Vagina (tissue), 2 donors: ENCODE measurements at regions not wholly inside any gene's neighbourhood (a gene's known extent, or its start where the extent isn't known, plus 50 kb on each side); places are given as distances from the start of the nearest gene placed in this dataset.

Experiments used
- DNase-seq, 2 donors: peaks; one replicate each; pipeline ENCODE4 v3.0.0-alpha.2; 2017; ENCODE audit errors: extremely low spot score in 2 of 2
- H3K27ac ChIP-seq: fragments of 200-600 bp; sonication (generic); one replicate; pipeline ENCODE4 v1.5.1; 2019
- H3K27me3 ChIP-seq: fragments of 200-600 bp; sonication (generic); one replicate; pipeline ENCODE4 v1.5.1; 2019
- H3K36me3 ChIP-seq, 2 donors: fragments of 200-600 bp; sonication (generic); one replicate each; pipeline ENCODE4 v1.5.1; 2017 to 2019
- H3K4me1 ChIP-seq: fragments of 200-600 bp; sonication (generic); one replicate; pipeline ENCODE4 v1.5.1; 2019
- H3K4me3 ChIP-seq, 2 donors: fragments of 200-600 bp; sonication (generic); 1 replicate in 1 of 2; 2 replicates in 1 of 2; pipeline ENCODE4 v1.5.1; 2016 to 2019
- H3K9me3 ChIP-seq: fragments of 200-600 bp; sonication (generic); one replicate; pipeline ENCODE4 v1.5.1; 2019
- POLR2A ChIP-seq, 2 donors: fragments of 450-650 bp; IDR thresholded peaks; one replicate each; pipeline ENCODE4 v1.6.1; 2017; ENCODE audit warnings: antibody characterized with exemption in 2 of 2, mild to moderate bottlenecking in 2 of 2, moderate library complexity in 2 of 2
- POLR2AphosphoS5 ChIP-seq, 2 donors: sonication (generic); formaldehyde crosslinking; IDR thresholded peaks; one replicate each; pipeline ENCODE4 v1.9.0; 2017; ENCODE audit warnings: antibody characterized with exemption in 2 of 2, mild to moderate bottlenecking in 2 of 2, low read depth in 1 of 2; ENCODE audit not compliant: insufficient read depth in 1 of 2
- intact Hi-C: fragments of 100-400 bp; cut with DNase I; formaldehyde crosslinking; loops from one replicate; pipeline ENCODE4 v1.15.1; 2023
- TF ChIP-seq, protein P1 (sequence below), 3 experiments: fragments of 450-650 bp in 2 of 3; fragments of 200-600 bp in 1 of 3; sonication (generic) in 1 of 3; IDR thresholded peaks; one replicate each; pipeline ENCODE4 v1.5.1; 2017 to 2019; ENCODE audit warnings: antibody characterized with exemption in 3 of 3, mild to moderate bottlenecking in 2 of 3, moderate library complexity in 2 of 3

GRCh38 chr1:99115231-99115630 is 110.6 kb upstream of the PLPPR5 start:
- no peak for TF ChIP-seq POLR2A (IDR thresholded peaks at IDR 0.05)
- TF ChIP-seq POLR2AphosphoS5 (IDR thresholded peaks at IDR 0.05; ENCODE audit: insufficient read depth in 1 of 2, low read depth in 1 of 2) = no peak
- TF ChIP-seq, protein P1, sequence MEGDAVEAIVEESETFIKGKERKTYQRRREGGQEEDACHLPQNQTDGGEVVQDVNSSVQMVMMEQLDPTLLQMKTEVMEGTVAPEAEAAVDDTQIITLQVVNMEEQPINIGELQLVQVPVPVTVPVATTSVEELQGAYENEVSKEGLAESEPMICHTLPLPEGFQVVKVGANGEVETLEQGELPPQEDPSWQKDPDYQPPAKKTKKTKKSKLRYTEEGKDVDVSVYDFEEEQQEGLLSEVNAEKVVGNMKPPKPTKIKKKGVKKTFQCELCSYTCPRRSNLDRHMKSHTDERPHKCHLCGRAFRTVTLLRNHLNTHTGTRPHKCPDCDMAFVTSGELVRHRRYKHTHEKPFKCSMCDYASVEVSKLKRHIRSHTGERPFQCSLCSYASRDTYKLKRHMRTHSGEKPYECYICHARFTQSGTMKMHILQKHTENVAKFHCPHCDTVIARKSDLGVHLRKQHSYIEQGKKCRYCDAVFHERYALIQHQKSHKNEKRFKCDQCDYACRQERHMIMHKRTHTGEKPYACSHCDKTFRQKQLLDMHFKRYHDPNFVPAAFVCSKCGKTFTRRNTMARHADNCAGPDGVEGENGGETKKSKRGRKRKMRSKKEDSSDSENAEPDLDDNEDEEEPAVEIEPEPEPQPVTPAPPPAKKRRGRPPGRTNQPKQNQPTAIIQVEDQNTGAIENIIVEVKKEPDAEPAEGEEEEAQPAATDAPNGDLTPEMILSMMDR (IDR thresholded peaks at IDR 0.05) = no peak
- Histone ChIP-seq H3K27me3 (no peaks in the 10 kb centered on the region), H3K4me3 (no peak overlapping the region), H3K4me1 (no peaks in the 10 kb centered on the region), H3K9me3 (no peaks in the 10 kb centered on the region), H3K36me3 (no peaks in the 10 kb centered on the region), H3K27ac (no peak overlapping the region)
- intact Hi-C loops = no loop called here
- DNase-seq = no peak

DNA sequence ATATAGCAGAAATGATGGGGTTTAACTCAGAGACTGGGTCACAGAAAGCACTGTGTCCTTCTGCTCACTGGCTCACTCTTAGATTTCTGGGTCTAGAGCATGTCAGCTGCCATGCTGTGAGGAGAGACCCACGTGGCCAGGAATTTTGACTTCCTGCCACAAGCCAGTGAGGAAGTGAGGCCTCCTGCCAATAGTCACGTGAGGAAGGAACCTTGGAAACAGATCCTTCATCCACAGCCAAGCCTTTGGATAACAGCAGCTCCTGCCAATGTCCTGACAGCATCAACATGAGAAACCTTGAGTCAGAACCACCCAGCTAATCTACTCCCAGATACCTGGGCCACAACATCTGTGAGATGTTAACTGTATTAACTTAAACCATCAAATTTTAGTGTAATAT is 114.5 kb upstream of the PLPPR5 start:
- no peaks in the 10 kb centered on the region for H3K36me3 ChIP-seq
- intact Hi-C loops = no loop called here
- no peak overlapping the region for H3K4me3 ChIP-seq
- H3K27ac ChIP-seq = no peak overlapping the region
- no peaks in the 10 kb centered on the region for H3K4me1 ChIP-seq
- H3K27me3 ChIP-seq = no peaks in the 10 kb centered on the region
- DNase-seq = no peak
- no peaks in the 10 kb centered on the region for H3K9me3 ChIP-seq
- TF ChIP-seq POLR2A (IDR thresholded peaks at IDR 0.05) (no peak), POLR2AphosphoS5 (IDR thresholded peaks at IDR 0.05; ENCODE audit: insufficient read depth in 1 of 2, low read depth in 1 of 2) (no peak)
- TF ChIP-seq, protein P1 (IDR thresholded peaks at IDR 0.05) = no peak

DNA sequence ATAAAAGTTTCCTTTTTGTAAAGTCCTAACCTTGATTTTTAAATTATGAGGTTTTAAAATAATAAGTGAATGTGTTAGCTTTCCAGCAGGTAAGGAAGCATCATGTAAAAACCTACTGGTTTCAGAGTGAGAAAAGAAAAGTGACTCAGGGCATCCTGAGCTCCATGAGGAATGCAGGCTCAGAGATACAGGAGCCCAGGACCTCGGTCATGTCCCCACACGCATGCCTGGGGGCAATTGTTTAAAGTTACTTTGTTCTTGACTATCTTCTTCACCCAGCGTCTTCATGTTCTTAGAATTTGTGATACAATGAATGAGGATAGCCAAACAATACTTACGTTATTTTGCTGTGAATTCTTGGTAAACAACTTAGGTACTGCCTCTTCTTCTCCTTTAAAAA is 117.4 kb upstream of the PLPPR5 start:
- Histone ChIP-seq H3K4me3 (no peak overlapping the region), H3K9me3 (no peaks in the 10 kb centered on the region), H3K36me3 (no peaks in the 10 kb centered on the region), H3K27ac (no peak overlapping the region), H3K4me1 (no peaks in the 10 kb centered on the region), H3K27me3 (no peaks in the 10 kb centered on the region)
- TF ChIP-seq, protein P1 (IDR thresholded peaks at IDR 0.05) = no peak
- no peak for TF ChIP-seq POLR2A (IDR thresholded peaks at IDR 0.05)
- no peak for TF ChIP-seq POLR2AphosphoS5 (IDR thresholded peaks at IDR 0.05; ENCODE audit: insufficient read depth in 1 of 2, low read depth in 1 of 2)
- intact Hi-C loops = no loop called here
- DNase-seq = no peak

DNA sequence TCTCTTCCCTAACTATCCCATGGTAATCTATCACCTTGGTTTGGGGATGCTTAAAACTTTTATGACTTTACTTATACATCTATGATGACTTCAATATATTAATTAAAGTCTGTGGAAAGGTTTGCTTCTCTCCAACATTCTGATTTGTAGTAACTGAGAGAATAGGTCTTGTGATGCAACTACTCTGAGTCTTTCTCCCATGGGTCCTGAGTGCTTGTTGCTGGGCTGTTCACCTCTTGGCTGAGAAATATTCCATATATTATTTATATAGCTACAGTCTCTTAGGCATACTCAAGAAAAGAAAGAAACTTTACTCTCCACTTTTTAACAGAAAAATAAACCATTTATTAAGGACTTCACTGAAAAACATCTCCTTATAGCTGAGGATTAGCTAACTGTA is 119.3 kb upstream of the PLPPR5 start:
- Histone ChIP-seq H3K4me3 (no peak overlapping the region), H3K27ac (no peak overlapping the region), H3K36me3 (no peaks in the 10 kb centered on the region), H3K9me3 (no peaks in the 10 kb centered on the region), H3K4me1 (no peaks in the 10 kb centered on the region), H3K27me3 (no peaks in the 10 kb centered on the region)
- intact Hi-C loops = no loop called here
- DNase-seq = no peak
- TF ChIP-seq, protein P1 (IDR thresholded peaks at IDR 0.05) = no peak
- TF ChIP-seq POLR2AphosphoS5 (IDR thresholded peaks at IDR 0.05; ENCODE audit: insufficient read depth in 1 of 2, low read depth in 1 of 2) = no peak
- no peak for TF ChIP-seq POLR2A (IDR thresholded peaks at IDR 0.05)

DNA sequence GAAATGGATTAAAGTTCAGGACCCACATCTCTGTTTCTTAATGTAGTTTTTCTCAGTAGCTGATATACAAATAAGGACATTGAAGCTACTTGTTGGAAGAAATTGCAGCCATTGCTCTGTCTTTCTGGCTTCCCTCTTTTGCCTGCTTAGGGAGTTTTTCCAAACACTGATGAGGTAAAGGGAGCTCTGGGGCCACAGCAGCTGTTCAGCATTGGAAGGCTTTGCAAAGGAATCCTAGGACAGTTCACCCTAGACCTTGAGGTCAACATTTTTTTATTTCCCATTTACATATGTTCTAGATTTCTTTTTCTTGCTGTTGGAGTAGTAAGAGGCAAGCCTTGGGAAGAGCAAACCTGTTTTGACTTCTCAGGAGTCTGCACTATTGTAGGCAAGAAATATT is 126.9 kb upstream of the PLPPR5 start:
- Histone ChIP-seq H3K9me3 (no peaks in the 10 kb centered on the region), H3K4me3 (no peak overlapping the region), H3K27me3 (no peaks in the 10 kb centered on the region), H3K36me3 (no peaks in the 10 kb centered on the region), H3K4me1 (no peaks in the 10 kb centered on the region), H3K27ac (no peak overlapping the region)
- intact Hi-C loops = no loop called here
- no peak for DNase-seq
- TF ChIP-seq POLR2AphosphoS5 (IDR thresholded peaks at IDR 0.05; ENCODE audit: insufficient read depth in 1 of 2, low read depth in 1 of 2) (no peak), POLR2A (IDR thresholded peaks at IDR 0.05) (no peak)
- TF ChIP-seq, protein P1 (IDR thresholded peaks at IDR 0.05) = no peak
